ENCODE measurements at regions not wholly inside any gene's neighbourhood (a gene's known extent, or its start where the extent isn't known, plus 50 kb on each side); places are given as distances from the start of the nearest gene placed in this dataset.

- Mint-ChIP-seq H3K36me3 (ENCODE audit: insufficient read depth in 1 of 3, low read depth in 3 of 3) (peaks cover 0 to 3% (median 2%) of the 10 kb centered on the region in 3 experiments; a peak in 2 of 7 replicates), H3K27me3 (ENCODE audit: low read depth) (no peaks in the 10 kb centered on the region; the same call in 1 of the 2 replicates), H3K9me3 (0 out of 5 replicates have a peak, but pooled peaks cover 0 to 2% of the 10 kb centered on the region in 2 experiments), H3K27ac (no peak overlapping the region), H3K4me3 (no peak overlapping the region), H3K4me1 (peaks cover 2 to 3% of the 10 kb centered on the region in 2 experiments; a peak in 3 of 4 replicates)
- no peak overlapping the region for H2BK15ac ChIP-seq (ENCODE audit: low read depth, low read length)
- no peak overlapping the region for H3K23ac ChIP-seq (ENCODE audit: insufficient read length, low read depth, low read length)
- H3K4ac ChIP-seq (ENCODE audit: low read depth, low read length): no peak overlapping the region
- H3K27me3 ChIP-seq (ENCODE audit: insufficient read depth, low read length): no peaks in the 10 kb centered on the region
- no CpG with 5 or more reads among the region's 1 CpG for WGBS (ENCODE audit: extremely low coverage, insufficient read length, low lambda C conversion rate)
- no peaks in the 10 kb centered on the region for H3K23me2 ChIP-seq (ENCODE audit: insufficient read length, low read depth, low read length, poor library complexity, severe bottlenecking)
- no peak overlapping the region for H4K5ac ChIP-seq (ENCODE audit: insufficient read length, low read depth, low read length)
- no peak overlapping the region for H2BK12ac ChIP-seq (ENCODE audit: insufficient read length, low read depth, low read length)
- no peaks in the 10 kb centered on the region for H3K79me1 ChIP-seq (ENCODE audit: insufficient read depth, low read depth, low read length, poor library complexity, severe bottlenecking)
- no peak for TF ChIP-seq CTCF (conservative IDR thresholded peaks at IDR 0.05)
- H2AFZ ChIP-seq (ENCODE audit: low read length): no peak overlapping the region
- H3K79me2 ChIP-seq (ENCODE audit: insufficient read depth, low read length): no peaks in the 10 kb centered on the region
- H4K91ac ChIP-seq (ENCODE audit: insufficient read length, low read depth, low read length): no peak overlapping the region
- no peaks in the 10 kb centered on the region for H3K4me1 ChIP-seq (ENCODE audit: insufficient read depth, low read length)
- no peak overlapping the region for H3K14ac ChIP-seq (ENCODE audit: insufficient read depth, low read length)
- no peak for DNase-seq
- no peak overlapping the region for H4K8ac ChIP-seq (replicated peaks; ENCODE audit: insufficient read length, low read depth, low read length)
- H3K4me2 ChIP-seq (ENCODE audit: insufficient read depth, insufficient read length, low read length): no peak overlapping the region
- no peak overlapping the region for H3K56ac ChIP-seq (ENCODE audit: insufficient read length, low read depth, low read length)
- H3K9ac ChIP-seq (ENCODE audit: extremely low read depth, insufficient read length, low read length): no peak overlapping the region
- no peak overlapping the region for H3T11ph ChIP-seq (ENCODE audit: low read length)
- H2AK5ac ChIP-seq (ENCODE audit: insufficient read length, low read length): no peak overlapping the region
- H3K27ac ChIP-seq (ENCODE audit: insufficient read length, low read depth, low read length): no peak overlapping the region
- no peaks in the 10 kb centered on the region for H3K9me3 ChIP-seq (ENCODE audit: control insufficient read depth, low read depth, low read length)
- H4K20me1 ChIP-seq (ENCODE audit: control insufficient read depth, insufficient read depth, insufficient read length): no peaks in the 10 kb centered on the region
- no peak overlapping the region for H2BK5ac ChIP-seq (ENCODE audit: insufficient read length, low read length)
- H2BK120ac ChIP-seq (ENCODE audit: low read depth, low read length, poor library complexity, severe bottlenecking): no peak overlapping the region
- no peak overlapping the region for H2BK20ac ChIP-seq (ENCODE audit: low read depth, low read length, poor library complexity, severe bottlenecking)
- H3K18ac ChIP-seq (ENCODE audit: insufficient read length, low read depth, low read length): no peak overlapping the region
Observed at GRCh38 chr5:124538931-124539330, 207.5 kb downstream of the ZNF608 start.
